ENCODE measurements at regions not wholly inside any gene's neighbourhood (a gene's known extent, or its start where the extent isn't known, plus 50 kb on each side); places are given as distances from the start of the nearest gene placed in this dataset.

GRCh38 chr2:181395851-181396250 is 61.3 kb upstream of the ITGA4 start:
- peak; percentile 26 for DNase-seq

- DNase-seq, result no peak
Observed at GRCh38 chr2:181396256-181397123, 60.7 kb upstream of the ITGA4 start.

GRCh38 chr2:181397331-181397730 is 59.9 kb upstream of the ITGA4 start:
- DNase-seq, result no peak

GRCh38 chr2:181398000-181398399 is 59.2 kb upstream of the ITGA4 start:
- DNase-seq, result no peak

GRCh38 chr2:181399027-181399426 is 58.2 kb upstream of the ITGA4 start:
- no peak for DNase-seq

- no peak for DNase-seq
Observed at GRCh38 chr2:181404472-181404871, 52.7 kb upstream of the ITGA4 start.

- no peak for DNase-seq
Observed at GRCh38 chr2:181407171-181407570, 50.0 kb upstream of the ITGA4 start.

Data from fibroblast of skin of back (primary cell).